ENCODE measurements at regions not wholly inside any gene's neighbourhood (a gene's known extent, or its start where the extent isn't known, plus 50 kb on each side); places are given as distances from the start of the nearest gene placed in this dataset.

DNA sequence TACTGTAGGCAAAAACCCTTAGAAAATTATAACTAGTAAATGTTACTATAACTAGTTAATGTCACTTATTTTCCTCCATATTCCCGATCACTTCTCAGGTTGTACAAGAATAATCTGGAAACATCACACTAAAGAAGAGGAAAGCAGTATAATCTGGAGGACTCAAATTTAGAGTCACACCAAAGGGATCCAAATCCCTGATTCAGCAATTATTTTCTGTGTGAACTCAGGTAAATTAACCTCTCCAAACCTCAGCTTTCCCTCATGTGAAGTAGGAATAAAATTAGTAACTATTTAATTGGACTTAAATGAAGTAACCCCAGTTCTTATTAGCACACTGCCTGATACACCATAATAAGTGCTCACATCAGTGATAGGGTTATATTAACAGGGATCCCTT lies 170.1 kb upstream of the NECTIN3 start:
- Mint-ChIP-seq H3K4me1 (ENCODE audit: low read depth) (no peaks in the 10 kb centered on the region), H3K36me3 (ENCODE audit: insufficient read depth in 2 of 2) (no peaks in the 10 kb centered on the region), H3K27me3 (ENCODE audit: low read depth) (peaks cover 7% of the 10 kb centered on the region), H3K4me3 (no peak overlapping the region), H3K9me3 (no peaks in the 10 kb centered on the region), H3K27ac (no peak overlapping the region)
- no peak for DNase-seq
- ATAC-seq (replicated peaks in 1 of 2), result no peak

DNA sequence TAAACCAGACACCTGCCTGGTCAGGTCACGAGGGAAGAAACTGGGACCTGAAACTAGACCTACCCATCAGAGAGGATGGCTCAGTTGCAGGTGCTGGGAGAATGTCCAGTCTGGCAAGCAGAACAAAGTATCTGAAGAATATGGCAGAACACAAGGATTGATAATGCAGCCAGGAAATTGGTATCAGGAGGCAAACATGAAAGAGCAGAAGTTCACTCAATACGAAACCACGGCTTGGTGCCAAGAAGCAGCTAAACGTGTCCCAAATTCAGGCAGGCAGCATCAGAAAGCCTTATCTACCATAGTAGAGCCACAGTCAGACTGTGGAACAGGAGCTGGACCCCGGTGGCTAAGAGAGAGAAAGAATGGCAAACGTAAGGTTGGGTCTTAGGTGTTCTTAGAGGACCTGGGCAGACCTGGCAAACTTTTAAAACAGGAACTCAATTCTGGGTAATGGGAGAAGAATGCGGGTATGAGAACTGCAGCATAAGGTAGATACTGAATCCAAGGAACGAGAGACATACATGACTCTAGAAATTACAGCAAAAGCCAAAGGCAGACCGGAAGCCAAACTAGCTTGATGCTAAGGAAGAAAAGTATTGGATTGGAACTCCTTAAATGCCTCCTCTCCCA lies 169.0 kb upstream of the NECTIN3 start:
- Mint-ChIP-seq H3K27ac (no peak overlapping the region), H3K4me3 (no peak overlapping the region), H3K9me3 (no peaks in the 10 kb centered on the region), H3K4me1 (ENCODE audit: low read depth) (no peaks in the 10 kb centered on the region), H3K27me3 (ENCODE audit: low read depth) (peaks cover 7% of the 10 kb centered on the region), H3K36me3 (ENCODE audit: insufficient read depth in 2 of 2) (no peaks in the 10 kb centered on the region)
- DNase-seq (no peak), ATAC-seq (replicated peaks in 1 of 2) (no peak)

DNA sequence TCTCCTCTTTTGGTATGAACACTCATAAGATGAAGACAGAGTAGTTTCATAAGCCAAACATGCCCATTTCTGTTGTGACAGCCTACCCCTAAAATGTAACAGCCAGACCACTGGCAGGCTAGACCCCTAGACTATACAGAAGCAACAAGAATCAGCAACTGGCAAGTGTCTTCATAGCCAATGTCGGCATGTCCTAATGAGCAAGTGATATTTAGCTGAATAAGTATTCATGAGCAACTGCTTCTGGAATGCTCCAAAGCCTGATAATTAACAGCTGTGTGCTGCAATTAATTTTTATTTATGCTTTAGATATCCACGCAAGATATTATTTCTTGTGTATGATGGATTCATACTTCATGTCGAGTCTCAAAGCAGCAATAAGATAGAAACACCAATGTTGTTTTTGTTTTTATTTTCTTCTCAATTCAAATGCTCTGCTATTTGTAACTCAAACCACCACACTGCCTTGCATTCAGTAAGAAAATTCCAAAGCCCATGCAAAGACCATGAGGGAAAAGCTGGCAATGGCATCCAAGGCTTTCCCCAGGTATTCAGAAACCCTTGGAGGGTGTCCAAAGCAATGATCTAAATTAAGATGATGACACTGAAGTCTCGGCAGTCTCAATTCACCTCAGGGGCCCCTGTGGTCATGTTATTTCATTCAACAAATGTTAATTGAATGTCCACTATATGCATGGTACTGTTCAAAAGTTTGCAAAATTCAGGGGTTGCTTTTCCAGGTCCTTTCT lies 167.7 kb upstream of the NECTIN3 start:
- Mint-ChIP-seq H3K36me3 (ENCODE audit: insufficient read depth in 2 of 2) (no peaks in the 10 kb centered on the region), H3K9me3 (no peaks in the 10 kb centered on the region), H3K4me1 (ENCODE audit: low read depth) (no peaks in the 10 kb centered on the region), H3K4me3 (no peak overlapping the region), H3K27ac (no peak overlapping the region), H3K27me3 (ENCODE audit: low read depth) (peaks cover 2% of the 10 kb centered on the region)
- ATAC-seq (replicated peaks in 1 of 2), result no peak
- no peak for DNase-seq

DNA sequence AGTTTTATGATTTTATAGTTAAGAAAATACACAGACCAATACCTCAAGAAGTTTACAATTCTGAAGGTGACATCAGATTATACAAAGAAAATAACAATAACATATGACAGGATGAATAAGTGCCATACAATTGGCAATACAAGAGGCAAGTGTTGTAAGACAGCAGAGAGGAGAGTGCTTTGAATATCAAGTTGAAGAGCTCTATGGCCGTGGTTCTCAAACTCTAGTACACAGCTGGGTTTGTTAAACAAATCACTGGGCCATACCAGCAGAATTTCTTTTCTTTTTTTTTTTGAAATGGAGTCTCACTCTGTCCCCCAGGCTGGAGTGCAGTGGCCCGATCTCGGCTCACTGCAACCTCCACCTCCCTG lies 167.1 kb upstream of the NECTIN3 start:
- Mint-ChIP-seq H3K4me3 (no peak overlapping the region), H3K4me1 (ENCODE audit: low read depth) (no peaks in the 10 kb centered on the region), H3K36me3 (ENCODE audit: insufficient read depth in 2 of 2) (no peaks in the 10 kb centered on the region), H3K27ac (no peak overlapping the region), H3K9me3 (no peaks in the 10 kb centered on the region), H3K27me3 (ENCODE audit: low read depth) (no peaks in the 10 kb centered on the region)
- ATAC-seq (replicated peaks in 1 of 2), result no peak
- no peak for DNase-seq

DNA sequence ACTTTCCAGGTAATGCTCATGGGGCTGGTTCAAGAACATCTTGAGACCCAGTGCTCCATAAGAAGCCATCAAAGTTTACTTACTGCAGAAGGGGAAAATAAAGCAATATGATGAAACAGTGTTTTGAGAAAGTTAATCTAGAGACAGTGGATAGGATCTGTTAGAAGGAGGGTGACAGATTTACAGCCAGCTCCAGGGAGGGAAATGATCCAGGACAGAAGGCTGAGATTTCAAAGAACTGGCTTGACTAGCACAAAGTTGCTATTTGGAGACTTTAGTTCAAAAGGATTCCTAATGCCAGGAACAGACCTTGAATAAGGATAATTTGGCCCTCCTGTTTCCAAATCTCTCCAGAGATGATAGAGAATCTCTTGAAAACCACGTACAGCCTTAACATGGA lies 166.5 kb upstream of the NECTIN3 start:
- DNase-seq (no peak), ATAC-seq (replicated peaks in 1 of 2) (no peak)
- Mint-ChIP-seq H3K27me3 (ENCODE audit: low read depth) (no peaks in the 10 kb centered on the region), H3K27ac (no peak overlapping the region), H3K9me3 (no peaks in the 10 kb centered on the region), H3K4me3 (no peak overlapping the region), H3K36me3 (ENCODE audit: insufficient read depth in 2 of 2) (no peaks in the 10 kb centered on the region), H3K4me1 (ENCODE audit: low read depth) (no peaks in the 10 kb centered on the region)

DNA sequence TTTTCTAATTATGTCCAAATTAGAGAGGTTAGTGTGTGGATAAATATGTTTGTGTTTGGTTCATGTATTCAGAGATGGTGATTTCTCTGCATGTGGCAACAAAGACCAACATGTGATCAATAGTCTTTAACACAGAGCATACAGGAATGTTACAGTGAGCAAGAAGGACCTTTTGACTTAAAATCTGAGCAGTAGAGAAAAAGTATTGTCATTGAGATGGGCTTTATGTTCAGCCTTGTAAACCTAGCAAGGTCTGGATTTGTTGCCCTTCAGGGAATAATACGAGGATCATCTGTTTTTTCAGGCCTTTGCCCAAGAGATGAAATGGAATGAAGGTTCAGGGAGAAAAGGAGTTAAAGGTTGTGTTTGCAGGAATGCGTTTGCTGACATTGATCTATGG lies 161.8 kb upstream of the NECTIN3 start:
- ATAC-seq (replicated peaks in 1 of 2) (no peak), DNase-seq (no peak)
- H3K9me3 Mint-ChIP-seq, result peaks cover 0 to 6% of the 10 kb centered on the region in 2 donors
- H3K4me3 Mint-ChIP-seq, result no peak overlapping the region
- H3K4me1 Mint-ChIP-seq (ENCODE audit: low read depth), result no peaks in the 10 kb centered on the region
- H3K27me3 Mint-ChIP-seq (ENCODE audit: low read depth), result no peaks in the 10 kb centered on the region
- no peak overlapping the region for H3K27ac Mint-ChIP-seq
- H3K36me3 Mint-ChIP-seq (ENCODE audit: insufficient read depth in 2 of 2), result no peaks in the 10 kb centered on the region

DNA sequence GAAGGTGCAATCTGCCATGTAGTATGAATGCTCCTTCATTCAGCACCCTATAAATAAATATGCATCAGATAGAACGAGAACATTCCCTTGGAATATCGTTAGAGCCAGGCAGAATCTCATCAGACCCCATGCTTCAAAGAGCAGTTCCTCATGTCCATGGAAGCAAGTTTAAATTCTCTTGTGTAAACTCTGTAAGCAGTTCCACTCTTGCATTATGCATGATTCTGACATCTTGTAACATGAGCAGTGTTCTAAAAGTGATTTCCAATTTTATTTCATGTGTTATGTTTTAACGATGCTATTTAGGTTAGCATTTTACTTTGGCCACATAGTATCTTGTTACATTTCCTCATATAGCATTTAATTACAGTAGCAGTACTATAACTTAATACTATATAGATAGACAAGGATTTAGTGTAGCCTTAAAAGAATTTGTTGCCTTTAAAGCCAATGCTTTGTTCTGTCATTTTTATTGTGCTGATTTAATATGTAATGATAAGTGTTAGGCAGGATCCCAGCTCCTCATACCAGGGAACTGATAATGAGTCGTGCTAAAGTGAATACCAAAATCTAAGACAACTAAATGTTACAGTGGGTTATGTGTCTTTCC lies 161.2 kb upstream of the NECTIN3 start:
- Mint-ChIP-seq H3K9me3 (peaks cover 0 to 6% of the 10 kb centered on the region in 2 donors), H3K36me3 (ENCODE audit: insufficient read depth in 2 of 2) (no peaks in the 10 kb centered on the region), H3K27me3 (ENCODE audit: low read depth) (no peaks in the 10 kb centered on the region), H3K4me3 (no peak overlapping the region), H3K27ac (no peak overlapping the region), H3K4me1 (ENCODE audit: low read depth) (no peaks in the 10 kb centered on the region)
- ATAC-seq (replicated peaks in 1 of 2) (no peak), DNase-seq (no peak)

DNA sequence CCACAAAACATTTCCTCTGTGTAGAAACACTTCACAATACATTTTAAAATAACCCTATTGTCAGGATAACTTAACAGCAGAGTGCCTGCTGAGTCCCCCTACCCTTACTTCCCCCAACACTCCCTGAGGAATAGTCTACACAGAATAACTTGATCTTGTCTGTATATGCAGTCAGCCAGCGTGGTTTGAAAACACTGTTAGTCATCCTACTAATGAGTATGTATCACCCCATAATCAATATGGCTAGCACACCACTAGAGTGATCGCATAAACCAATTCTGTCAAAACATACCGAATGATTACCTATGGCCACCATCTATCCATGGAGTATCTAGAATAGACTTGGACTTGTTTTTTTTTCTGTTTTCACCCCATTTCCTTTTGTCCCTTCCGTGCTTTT lies 152.7 kb upstream of the NECTIN3 start:
- no peaks in the 10 kb centered on the region for H3K27me3 Mint-ChIP-seq (ENCODE audit: low read depth)
- H3K4me1 Mint-ChIP-seq (ENCODE audit: low read depth), result no peaks in the 10 kb centered on the region
- no peak overlapping the region for H3K27ac Mint-ChIP-seq

DNA sequence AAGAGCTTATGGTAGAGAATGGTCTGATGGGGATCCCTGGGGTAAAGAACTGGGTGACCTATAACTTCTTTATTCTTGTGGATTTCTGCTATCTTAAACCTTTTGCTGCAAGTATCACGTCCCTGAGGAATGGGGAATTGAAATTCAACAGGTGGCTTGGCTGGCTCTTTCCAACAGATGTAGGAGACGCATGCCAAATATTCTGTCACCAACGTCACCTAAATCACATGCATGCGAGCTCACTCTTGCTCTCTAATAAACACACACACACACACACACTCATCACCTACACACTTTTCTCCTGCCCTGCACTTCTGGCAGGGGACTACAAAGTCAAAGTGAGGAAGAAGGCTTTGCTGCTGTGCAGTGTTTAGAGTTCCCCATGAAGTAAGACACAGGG lies 145.8 kb upstream of the NECTIN3 start:
- DNase-seq (no peak), ATAC-seq (replicated peaks in 1 of 2) (no peak)
- H3K27ac Mint-ChIP-seq, result no peak overlapping the region
- H3K36me3 Mint-ChIP-seq (ENCODE audit: insufficient read depth in 2 of 2), result no peaks in the 10 kb centered on the region
- H3K9me3 Mint-ChIP-seq, result no peaks in the 10 kb centered on the region
- no peak overlapping the region for H3K4me3 Mint-ChIP-seq
- H3K27me3 Mint-ChIP-seq (ENCODE audit: low read depth), result no peaks in the 10 kb centered on the region
- H3K4me1 Mint-ChIP-seq (ENCODE audit: low read depth), result no peaks in the 10 kb centered on the region

More for the DNA sequence above, 152.7 kb upstream of the NECTIN3 start:
- DNase-seq (no peak), ATAC-seq (replicated peaks in 1 of 2) (no peak)
- Mint-ChIP-seq H3K9me3 (peaks cover 0 to 3% of the 10 kb centered on the region in 2 donors), H3K4me3 (no peak overlapping the region), H3K36me3 (ENCODE audit: insufficient read depth in 2 of 2) (no peaks in the 10 kb centered on the region)

DNA sequence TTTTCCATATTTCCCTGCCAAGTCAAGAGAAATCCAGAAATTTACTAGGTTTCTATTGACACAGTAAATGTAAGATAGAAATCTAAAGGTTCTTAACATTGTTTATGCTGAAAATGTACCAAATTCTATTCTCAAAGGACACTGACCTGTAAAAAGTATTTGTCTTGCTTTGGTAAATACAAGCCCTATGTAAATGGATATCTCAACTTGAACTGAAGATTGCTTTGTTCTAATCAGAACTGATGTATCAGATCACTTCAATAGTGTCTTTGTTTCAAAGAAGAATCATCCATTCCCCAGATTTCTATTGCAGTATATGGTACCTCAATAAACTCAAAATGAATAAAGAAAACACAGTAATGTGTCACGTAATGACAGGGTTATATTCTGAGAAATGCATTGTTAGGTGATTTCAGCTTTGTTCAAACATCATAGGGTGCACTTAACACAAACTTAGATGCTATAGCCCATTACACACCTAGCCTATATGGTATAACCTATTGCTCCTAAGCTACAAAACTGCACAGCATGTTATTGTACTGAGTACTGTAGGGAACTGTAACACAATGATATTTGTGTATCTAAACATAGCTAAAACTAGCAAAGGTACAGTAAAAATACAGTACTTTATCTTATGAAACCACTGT lies 143.5 kb upstream of the NECTIN3 start:
- Mint-ChIP-seq H3K4me3 (no peak overlapping the region), H3K9me3 (no peaks in the 10 kb centered on the region), H3K27me3 (ENCODE audit: low read depth) (no peaks in the 10 kb centered on the region), H3K27ac (no peak overlapping the region), H3K4me1 (ENCODE audit: low read depth) (no peaks in the 10 kb centered on the region), H3K36me3 (ENCODE audit: insufficient read depth in 2 of 2) (no peaks in the 10 kb centered on the region)
- ATAC-seq (replicated peaks in 1 of 2) (no peak), DNase-seq (no peak)

DNA sequence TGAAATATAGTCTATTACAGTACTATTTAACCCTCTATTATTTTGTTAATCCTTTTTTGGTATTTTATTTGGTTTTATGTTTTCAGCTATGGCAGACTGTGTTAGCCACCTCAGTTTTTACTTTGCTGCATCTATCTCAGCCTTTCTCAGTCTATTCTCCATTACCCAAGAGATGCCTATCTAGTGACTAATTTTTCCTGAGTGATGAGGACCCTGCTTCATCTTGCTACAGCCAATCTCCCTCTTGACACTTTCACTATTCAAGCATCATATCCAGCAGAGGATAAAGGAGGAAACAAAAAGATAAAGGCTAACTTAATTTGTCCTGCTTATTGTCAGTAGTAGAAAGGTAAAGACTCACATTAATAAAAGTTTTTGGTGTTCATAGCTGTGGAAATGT lies 141.8 kb upstream of the NECTIN3 start:
- Mint-ChIP-seq H3K4me3 (no peak overlapping the region), H3K4me1 (ENCODE audit: low read depth) (no peaks in the 10 kb centered on the region), H3K27me3 (ENCODE audit: low read depth) (no peaks in the 10 kb centered on the region), H3K36me3 (ENCODE audit: insufficient read depth in 2 of 2) (no peaks in the 10 kb centered on the region), H3K9me3 (no peaks in the 10 kb centered on the region), H3K27ac (no peak overlapping the region)
- DNase-seq, result no peak
- ATAC-seq (replicated peaks in 1 of 2), result no peak

DNA sequence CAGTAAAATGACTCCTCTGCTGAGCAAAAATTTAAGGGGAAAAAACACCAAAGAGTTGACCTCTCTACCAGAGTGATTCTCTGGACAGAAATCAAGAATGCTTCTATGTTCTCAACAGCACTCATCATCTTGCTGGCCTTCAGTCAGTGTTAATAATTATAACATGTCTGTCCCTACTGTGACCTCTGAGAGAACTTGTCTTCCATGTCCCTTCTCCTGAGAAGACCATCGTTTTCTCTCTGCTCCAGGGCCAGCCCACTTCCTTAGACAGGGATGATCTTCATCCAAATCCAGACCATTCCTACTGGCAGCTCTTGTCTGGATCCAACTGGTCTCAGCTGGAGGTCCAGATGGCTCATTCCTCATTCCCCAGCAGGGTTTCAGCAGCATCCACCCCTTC lies 139.0 kb upstream of the NECTIN3 start:
- H3K4me3 Mint-ChIP-seq, result no peak overlapping the region
- H3K4me1 Mint-ChIP-seq (ENCODE audit: low read depth), result no peaks in the 10 kb centered on the region
- DNase-seq, result no peak
- H3K27me3 Mint-ChIP-seq (ENCODE audit: low read depth), result no peaks in the 10 kb centered on the region
- H3K9me3 Mint-ChIP-seq, result no peaks in the 10 kb centered on the region
- H3K36me3 Mint-ChIP-seq (ENCODE audit: insufficient read depth in 2 of 2), result no peaks in the 10 kb centered on the region
- ATAC-seq (replicated peaks in 1 of 2), result no peak
- no peak overlapping the region for H3K27ac Mint-ChIP-seq

DNA sequence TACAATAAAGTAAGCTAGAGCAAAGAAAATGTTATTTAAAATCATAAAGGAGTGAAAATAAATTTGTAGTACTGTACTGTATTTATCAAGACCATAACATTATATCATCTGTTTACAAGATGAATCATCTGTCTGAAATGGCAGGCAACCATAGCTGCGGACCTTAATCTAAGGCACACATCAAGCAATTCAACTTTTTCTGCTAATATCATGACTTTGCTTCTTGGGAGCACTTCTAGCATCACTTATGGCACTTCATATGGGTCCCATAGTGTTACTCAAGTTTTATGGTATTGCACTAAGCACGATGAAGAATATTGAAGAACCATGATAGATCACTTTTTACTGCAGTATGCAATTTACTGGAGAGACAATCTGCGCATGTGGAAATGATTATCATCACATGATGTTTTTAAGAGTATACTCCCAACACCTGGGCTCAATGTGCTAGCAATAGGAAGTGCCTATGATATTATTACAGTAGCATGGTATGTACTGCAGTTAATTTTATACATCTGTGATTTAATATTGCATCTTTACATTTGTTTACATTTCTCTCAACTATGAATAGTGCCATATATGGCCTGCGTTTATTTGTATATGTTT lies 137.7 kb upstream of the NECTIN3 start:
- DNase-seq, result no peak
- Mint-ChIP-seq H3K36me3 (ENCODE audit: insufficient read depth in 2 of 2) (no peaks in the 10 kb centered on the region), H3K27me3 (ENCODE audit: low read depth) (no peaks in the 10 kb centered on the region), H3K4me3 (no peak overlapping the region), H3K27ac (no peak overlapping the region), H3K9me3 (no peaks in the 10 kb centered on the region), H3K4me1 (ENCODE audit: low read depth) (no peaks in the 10 kb centered on the region)
- ATAC-seq (replicated peaks in 1 of 2), result no peak

All from activated T-cell treated with anti-CD3 and anti-CD28 coated beads, Interleukin-2, amount 50 U/mL, for 72 hours (primary cell).